ENCODE measurements at regions not wholly inside any gene's neighbourhood (a gene's known extent, or its start where the extent isn't known, plus 50 kb on each side); places are given as distances from the start of the nearest gene placed in this dataset.
"Not testable (repeated sequence)": the region's sequence is repeated elsewhere in the genome, so short reads cannot be mapped to it uniquely, and the experiment has no call there.

DNA sequence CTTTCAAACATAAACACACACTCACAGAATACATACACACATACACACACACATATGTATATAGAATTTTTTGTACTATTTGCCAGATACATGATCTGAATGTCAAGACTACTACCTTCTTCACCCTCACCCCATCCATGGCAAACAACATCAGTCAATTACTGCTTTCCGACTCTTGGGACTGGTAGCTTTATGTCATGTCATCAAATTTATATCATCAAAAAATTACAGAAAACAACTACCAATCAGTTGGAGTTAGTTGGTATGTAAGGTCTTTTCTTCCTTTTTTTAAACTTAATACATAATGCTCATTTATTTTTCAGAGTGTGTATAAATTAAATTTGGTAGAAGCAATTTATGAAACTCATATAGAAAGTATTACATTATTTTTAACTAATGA is 305.7 kb upstream of the MDFIC2 start:
- Histone ChIP-seq H3K4me1 (no peaks in the 10 kb centered on the region), H3K9me3 (no peaks in the 10 kb centered on the region), H3K27ac (no peak overlapping the region), H3K36me3 (no peaks in the 10 kb centered on the region), H3K27me3 (no peaks in the 10 kb centered on the region), H3K4me3 (no peak overlapping the region)
- TF ChIP-seq, protein P1, sequence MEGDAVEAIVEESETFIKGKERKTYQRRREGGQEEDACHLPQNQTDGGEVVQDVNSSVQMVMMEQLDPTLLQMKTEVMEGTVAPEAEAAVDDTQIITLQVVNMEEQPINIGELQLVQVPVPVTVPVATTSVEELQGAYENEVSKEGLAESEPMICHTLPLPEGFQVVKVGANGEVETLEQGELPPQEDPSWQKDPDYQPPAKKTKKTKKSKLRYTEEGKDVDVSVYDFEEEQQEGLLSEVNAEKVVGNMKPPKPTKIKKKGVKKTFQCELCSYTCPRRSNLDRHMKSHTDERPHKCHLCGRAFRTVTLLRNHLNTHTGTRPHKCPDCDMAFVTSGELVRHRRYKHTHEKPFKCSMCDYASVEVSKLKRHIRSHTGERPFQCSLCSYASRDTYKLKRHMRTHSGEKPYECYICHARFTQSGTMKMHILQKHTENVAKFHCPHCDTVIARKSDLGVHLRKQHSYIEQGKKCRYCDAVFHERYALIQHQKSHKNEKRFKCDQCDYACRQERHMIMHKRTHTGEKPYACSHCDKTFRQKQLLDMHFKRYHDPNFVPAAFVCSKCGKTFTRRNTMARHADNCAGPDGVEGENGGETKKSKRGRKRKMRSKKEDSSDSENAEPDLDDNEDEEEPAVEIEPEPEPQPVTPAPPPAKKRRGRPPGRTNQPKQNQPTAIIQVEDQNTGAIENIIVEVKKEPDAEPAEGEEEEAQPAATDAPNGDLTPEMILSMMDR (IDR thresholded peaks at IDR 0.05) = no peak
- TF ChIP-seq POLR2AphosphoS5 (IDR thresholded peaks at IDR 0.05) = no peak
- no peak for TF ChIP-seq POLR2A (IDR thresholded peaks at IDR 0.05)
- no peak for DNase-seq (ENCODE audit: low spot score in 2 of 2)
- intact Hi-C loops (cut with DNase I; ENCODE audit: low total_unique reads) = no loop called here

- H3K9me3 ChIP-seq; DNase-seq (ENCODE audit: low spot score in 2 of 2); H3K36me3 ChIP-seq; H3K27me3 ChIP-seq; H3K4me3 ChIP-seq; H3K4me1 ChIP-seq; H3K27ac ChIP-seq; intact Hi-C loops (cut with DNase I; ENCODE audit: low total_unique reads): not testable (repeated sequence)
These were observed 304.9 kb upstream of the MDFIC2 start for GRCh38 chr3:70617349-70617748.

DNA sequence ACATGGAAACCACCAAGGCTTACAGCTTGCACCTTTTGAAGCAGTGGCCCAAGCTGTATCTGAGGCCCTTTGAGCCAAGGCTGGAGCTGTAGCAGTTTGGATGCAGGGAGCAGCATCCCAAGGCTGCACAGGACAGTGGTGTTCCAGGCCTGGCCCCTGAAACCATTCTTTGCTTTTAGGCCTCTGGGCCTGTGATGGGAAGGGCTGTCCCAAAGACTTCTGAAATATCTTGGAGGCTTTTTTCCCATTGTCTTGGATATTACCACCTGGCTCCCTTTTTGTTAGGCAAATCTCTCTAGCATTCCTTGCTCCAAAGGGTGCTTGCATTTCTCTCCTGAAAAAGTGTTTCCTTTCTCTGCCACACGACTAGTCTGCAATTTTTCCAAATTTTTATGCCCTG is 302.8 kb upstream of the MDFIC2 start:
- no peaks in the 10 kb centered on the region for H3K27me3 ChIP-seq
- no peaks in the 10 kb centered on the region for H3K36me3 ChIP-seq
- no peak overlapping the region for H3K27ac ChIP-seq
- no peaks in the 10 kb centered on the region for H3K4me1 ChIP-seq
- TF ChIP-seq POLR2AphosphoS5 (IDR thresholded peaks at IDR 0.05) (no peak), POLR2A (IDR thresholded peaks at IDR 0.05) (no peak)
- TF ChIP-seq, protein P1 (IDR thresholded peaks at IDR 0.05) = no peak
- intact Hi-C loops (cut with DNase I; ENCODE audit: low total_unique reads) = no loop called here
- no peak overlapping the region for H3K4me3 ChIP-seq
- DNase-seq (ENCODE audit: low spot score in 2 of 2) = no peak
- no peaks in the 10 kb centered on the region for H3K9me3 ChIP-seq

DNA sequence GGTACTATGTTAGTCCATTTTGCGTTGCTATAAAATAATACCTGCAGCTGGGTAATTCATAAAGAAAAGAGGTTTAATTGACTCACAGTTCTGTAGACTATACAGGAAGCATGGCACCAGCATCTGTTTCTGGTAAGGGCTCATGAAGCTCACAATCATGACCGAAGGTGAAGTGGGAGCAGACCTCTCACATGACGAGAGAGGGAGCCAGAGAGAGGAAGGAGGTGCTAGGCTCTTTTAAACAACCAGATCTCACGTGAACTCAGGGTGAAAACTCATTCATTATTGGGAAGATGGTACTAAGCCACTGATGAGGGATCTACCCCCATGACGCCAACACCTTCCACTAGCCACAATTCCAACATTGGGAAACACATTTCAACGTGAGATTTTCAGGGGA is 301.7 kb upstream of the MDFIC2 start:
- Histone ChIP-seq H3K9me3 (no peaks in the 10 kb centered on the region), H3K4me3 (no peak overlapping the region), H3K36me3 (no peaks in the 10 kb centered on the region), H3K4me1 (no peaks in the 10 kb centered on the region), H3K27me3 (no peaks in the 10 kb centered on the region), H3K27ac (no peak overlapping the region)
- DNase-seq (ENCODE audit: low spot score in 2 of 2) = no peak
- TF ChIP-seq, protein P1 (IDR thresholded peaks at IDR 0.05) = no peak
- TF ChIP-seq POLR2A (IDR thresholded peaks at IDR 0.05) (no peak), POLR2AphosphoS5 (IDR thresholded peaks at IDR 0.05) (no peak)
- intact Hi-C loops (cut with DNase I; ENCODE audit: low total_unique reads) = no loop called here

GRCh38 chr3:70612920-70613319 is 300.5 kb upstream of the MDFIC2 start:
- intact Hi-C loops (cut with DNase I; ENCODE audit: low total_unique reads) = no loop called here
- H3K4me3 ChIP-seq = no peak overlapping the region
- no peaks in the 10 kb centered on the region for H3K9me3 ChIP-seq
- no peaks in the 10 kb centered on the region for H3K27me3 ChIP-seq
- TF ChIP-seq POLR2AphosphoS5 (IDR thresholded peaks at IDR 0.05) (no peak), POLR2A (IDR thresholded peaks at IDR 0.05) (no peak)
- TF ChIP-seq, protein P1 (IDR thresholded peaks at IDR 0.05) = no peak
- no peak for DNase-seq (ENCODE audit: low spot score in 2 of 2)
- no peaks in the 10 kb centered on the region for H3K4me1 ChIP-seq
- no peaks in the 10 kb centered on the region for H3K36me3 ChIP-seq
- H3K27ac ChIP-seq = no peak overlapping the region

DNA sequence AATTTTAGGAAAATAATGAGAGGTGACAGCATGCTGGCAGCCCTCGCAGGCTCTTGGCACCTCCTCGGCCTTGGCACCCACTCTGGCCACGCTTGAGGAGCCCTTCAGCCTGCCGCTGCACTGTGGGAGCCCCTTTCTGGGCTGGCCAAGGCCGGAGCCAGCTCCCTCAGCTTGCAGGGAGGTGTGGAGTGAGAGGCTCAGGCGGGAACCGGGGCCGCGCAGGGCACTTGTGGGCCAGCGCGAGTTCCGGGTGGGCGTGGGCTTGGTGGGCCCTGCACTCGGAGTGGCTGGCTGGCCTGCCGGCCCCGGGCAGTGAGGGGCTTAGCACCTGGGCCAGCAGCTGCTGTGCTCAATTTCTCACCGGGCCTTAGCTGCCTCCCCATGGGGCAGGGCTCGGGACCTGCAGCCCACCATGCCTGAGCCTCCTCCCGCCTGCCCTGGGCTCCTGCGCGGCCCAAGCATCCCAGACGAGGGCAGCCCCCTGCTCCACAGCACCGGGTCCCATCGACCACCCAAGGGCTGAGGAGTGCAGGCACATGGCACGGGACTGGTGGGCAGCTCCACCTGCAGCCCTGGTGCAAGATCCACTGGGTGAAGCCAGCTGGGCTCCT is 299.3 kb upstream of the MDFIC2 start:
- intact Hi-C loops (cut with DNase I; ENCODE audit: low total_unique reads); H3K4me1 ChIP-seq; H3K27me3 ChIP-seq; DNase-seq (ENCODE audit: low spot score in 2 of 2); H3K27ac ChIP-seq; H3K9me3 ChIP-seq; H3K4me3 ChIP-seq; H3K36me3 ChIP-seq: not testable (repeated sequence)
